GM23338 (cell line): ENCODE measurements at regions not wholly inside any gene's neighbourhood (a gene's known extent, or its start where the extent isn't known, plus 50 kb on each side); places are given as distances from the start of the nearest gene placed in this dataset.

ENCODE experiments used
- ATAC-seq: fragments of 200-7000 bp; cut with Tn5 transposase; 3 replicates; pipeline ENCODE4 v1.9.1; 2020
- DNase-seq: peaks from one replicate; pipeline ENCODE4 v3.0.0-alpha.2; 2015; ENCODE audit warnings: low spot score
- H2AFZ ChIP-seq: fragments of 200-600 bp; sonication (generic); 2 replicates; pipeline ENCODE4 v1.8.0; 2016; ENCODE audit warnings: antibody characterized with exemption, mild to moderate bottlenecking, moderate library complexity
- H3F3A ChIP-seq: fragments of 200-600 bp; sonication (generic); replicated peaks from 2 replicates; pipeline ENCODE4 v1.8.0; 2017; ENCODE audit warnings: antibody characterized with exemption, mixed run types, low read depth
- H3K27ac ChIP-seq: fragments of 200-600 bp; sonication (generic); 2 replicates; pipeline ENCODE4 v1.6.1; 2016; ENCODE audit warnings: low read depth
- H3K27me3 ChIP-seq: fragments of 200-600 bp; sonication (generic); 2 replicates; pipeline ENCODE4 v1.8.0; 2016; ENCODE audit warnings: mild to moderate bottlenecking, mixed run types, moderate library complexity; ENCODE audit not compliant: insufficient read depth
- H3K36me3 ChIP-seq: fragments of 200-600 bp; sonication (generic); 2 replicates; pipeline ENCODE4 v1.8.0; 2016; ENCODE audit warnings: mild to moderate bottlenecking; ENCODE audit not compliant: insufficient read depth
- H3K4me1 ChIP-seq: fragments of 200-600 bp; sonication (generic); 2 replicates; pipeline ENCODE4 v1.8.0; 2016; ENCODE audit warnings: mild to moderate bottlenecking, moderate library complexity; ENCODE audit not compliant: insufficient read depth
- H3K4me2 ChIP-seq: fragments of 200-600 bp; sonication (generic); 2 replicates; pipeline ENCODE4 v1.7.1; 2017; ENCODE audit warnings: mixed run types
- H3K4me3 ChIP-seq: fragments of 200-600 bp; sonication (generic); 2 replicates; pipeline ENCODE4 v1.6.1; 2016; ENCODE audit warnings: mixed run types
- H3K79me2 ChIP-seq: fragments of 200-600 bp; sonication (generic); replicated peaks from 2 replicates; pipeline ENCODE4 v1.8.0; 2017; ENCODE audit warnings: mild to moderate bottlenecking; ENCODE audit not compliant: insufficient read depth
- H3K9me2 ChIP-seq: fragments of 200-600 bp; sonication (generic); 2 replicates; pipeline ENCODE4 v1.8.0; 2017; ENCODE audit not compliant: insufficient read depth
- H4K20me1 ChIP-seq: fragments of 200-600 bp; sonication (generic); replicated peaks from 2 replicates; pipeline ENCODE4 v1.8.0; 2017; ENCODE audit warnings: mild to moderate bottlenecking; ENCODE audit not compliant: insufficient read depth
- H3K27ac Mint-ChIP-seq: 2 replicates; pipeline ENCODE4 v1.8.0; 2020; ENCODE audit warnings: inconsistent platforms, mild to moderate bottlenecking, moderate library complexity, mixed read lengths
- H3K27me3 Mint-ChIP-seq: 3 replicates; pipeline ENCODE4 v1.8.0; 2022; ENCODE audit warnings: low read depth, mild to moderate bottlenecking, moderate library complexity, mixed read lengths, inconsistent platforms; ENCODE audit not compliant: insufficient read depth, poor library complexity
- H3K36me3 Mint-ChIP-seq: 3 replicates; pipeline ENCODE4 v1.8.0; 2021; ENCODE audit warnings: low read depth, mild to moderate bottlenecking, inconsistent platforms, moderate library complexity, mixed read lengths
- H3K4me1 Mint-ChIP-seq: 3 replicates; pipeline ENCODE4 v1.8.0; 2020; ENCODE audit warnings: mild to moderate bottlenecking, inconsistent platforms, mixed read lengths
- H3K4me3 Mint-ChIP-seq: 3 replicates; pipeline ENCODE4 v1.8.0; 2021; ENCODE audit warnings: moderate library complexity, mild to moderate bottlenecking, inconsistent platforms, mixed read lengths
- H3K9me3 Mint-ChIP-seq: 3 replicates; pipeline ENCODE4 v1.8.0; 2020; ENCODE audit warnings: moderate library complexity, mild to moderate bottlenecking, inconsistent platforms, mixed read lengths
- EZH2 ChIP-seq: fragments of 200-600 bp; sonication (generic); IDR thresholded peaks from one replicate; pipeline ENCODE4 v1.8.0; 2017; ENCODE audit warnings: antibody characterized with exemption, mild to moderate bottlenecking, low read depth; ENCODE audit not compliant: unreplicated experiment
- NANOG ChIP-seq: IDR thresholded peaks from 2 replicates; pipeline ENCODE4 v1.6.1; 2016; ENCODE audit warnings: antibody characterized with exemption, borderline replicate concordance
- ZNF331 ChIP-seq: fragments of 250-450 bp; sonication (Bioruptor Pico); IDR thresholded peaks from 2 replicates; pipeline ENCODE4 v1.5.0; 2020; ENCODE audit warnings: low read depth, mild to moderate bottlenecking, moderate library complexity
- ZNF462 ChIP-seq: fragments of 250-450 bp; sonication (Bioruptor Pico); IDR thresholded peaks from 2 replicates; pipeline ENCODE4 v1.5.0; 2020; ENCODE audit warnings: mild to moderate bottlenecking, moderate library complexity
- TF ChIP-seq, protein P1 (sequence below): IDR thresholded peaks from one replicate; pipeline ENCODE4 v1.6.1; 2018; ENCODE audit warnings: antibody characterized with exemption; ENCODE audit not compliant: unreplicated experiment
- TF ChIP-seq, protein P2 (sequence below), 2 experiments: fragments of 200-600 bp in 1 of 2; sonication (generic) in 1 of 2; conservative IDR thresholded peaks; 2 replicates each; pipeline versions ENCODE4 v1.5.1 to v1.6.1; 2016 to 2017; ENCODE audit warnings: antibody characterized with exemption in 2 of 2, low read depth in 2 of 2, mild to moderate bottlenecking in 2 of 2, moderate library complexity in 1 of 2

- Histone ChIP-seq H2AFZ (no peak overlapping the region), H3F3A (no peaks in the 10 kb centered on the region), H3K27me3 (no peaks in the 10 kb centered on the region), H3K9me2 (0 out of 2 replicates have a peak, but pooled peaks cover 9% of the 10 kb centered on the region), H3K4me3 (no peak overlapping the region), H3K79me2 (no peaks in the 10 kb centered on the region), H4K20me1 (no peaks in the 10 kb centered on the region), H3K27ac (no peak overlapping the region), H3K4me2 (no peak overlapping the region), H3K4me1 (no peaks in the 10 kb centered on the region), H3K36me3 (no peaks in the 10 kb centered on the region)
- Mint-ChIP-seq H3K27ac (no peak overlapping the region), H3K4me3 (no peak overlapping the region), H3K27me3 (no peaks in the 10 kb centered on the region), H3K9me3 (no peaks in the 10 kb centered on the region), H3K36me3 (no peaks in the 10 kb centered on the region), H3K4me1 (peaks cover 4% of the 10 kb centered on the region; the same call in 1 of the 3 replicates)
- TF ChIP-seq, protein P1, sequence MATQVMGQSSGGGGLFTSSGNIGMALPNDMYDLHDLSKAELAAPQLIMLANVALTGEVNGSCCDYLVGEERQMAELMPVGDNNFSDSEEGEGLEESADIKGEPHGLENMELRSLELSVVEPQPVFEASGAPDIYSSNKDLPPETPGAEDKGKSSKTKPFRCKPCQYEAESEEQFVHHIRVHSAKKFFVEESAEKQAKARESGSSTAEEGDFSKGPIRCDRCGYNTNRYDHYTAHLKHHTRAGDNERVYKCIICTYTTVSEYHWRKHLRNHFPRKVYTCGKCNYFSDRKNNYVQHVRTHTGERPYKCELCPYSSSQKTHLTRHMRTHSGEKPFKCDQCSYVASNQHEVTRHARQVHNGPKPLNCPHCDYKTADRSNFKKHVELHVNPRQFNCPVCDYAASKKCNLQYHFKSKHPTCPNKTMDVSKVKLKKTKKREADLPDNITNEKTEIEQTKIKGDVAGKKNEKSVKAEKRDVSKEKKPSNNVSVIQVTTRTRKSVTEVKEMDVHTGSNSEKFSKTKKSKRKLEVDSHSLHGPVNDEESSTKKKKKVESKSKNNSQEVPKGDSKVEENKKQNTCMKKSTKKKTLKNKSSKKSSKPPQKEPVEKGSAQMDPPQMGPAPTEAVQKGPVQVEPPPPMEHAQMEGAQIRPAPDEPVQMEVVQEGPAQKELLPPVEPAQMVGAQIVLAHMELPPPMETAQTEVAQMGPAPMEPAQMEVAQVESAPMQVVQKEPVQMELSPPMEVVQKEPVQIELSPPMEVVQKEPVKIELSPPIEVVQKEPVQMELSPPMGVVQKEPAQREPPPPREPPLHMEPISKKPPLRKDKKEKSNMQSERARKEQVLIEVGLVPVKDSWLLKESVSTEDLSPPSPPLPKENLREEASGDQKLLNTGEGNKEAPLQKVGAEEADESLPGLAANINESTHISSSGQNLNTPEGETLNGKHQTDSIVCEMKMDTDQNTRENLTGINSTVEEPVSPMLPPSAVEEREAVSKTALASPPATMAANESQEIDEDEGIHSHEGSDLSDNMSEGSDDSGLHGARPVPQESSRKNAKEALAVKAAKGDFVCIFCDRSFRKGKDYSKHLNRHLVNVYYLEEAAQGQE, result no peak
- TF ChIP-seq ZNF331 (no peak), EZH2 (no peak), NANOG (no peak)
- DNase-seq, result no peak
- ATAC-seq, result no peak
Measured at GRCh38 chr2:34251578-34251977, 652.5 kb upstream of the FAM98A start.

GRCh38 chr2:34244195-34244594 lies 645.1 kb upstream of the FAM98A start:
- ATAC-seq (no peak), DNase-seq (no peak)
- Histone ChIP-seq H3F3A (no peaks in the 10 kb centered on the region), H3K27me3 (no peaks in the 10 kb centered on the region), H3K9me2 (peaks cover 15% of the 10 kb centered on the region; the same call in 1 of the 2 replicates), H2AFZ (no peak overlapping the region), H4K20me1 (no peaks in the 10 kb centered on the region), H3K4me2 (no peak overlapping the region), H3K4me3 (no peak overlapping the region), H3K79me2 (no peaks in the 10 kb centered on the region), H3K4me1 (no peaks in the 10 kb centered on the region), H3K27ac (no peak overlapping the region), H3K36me3 (no peaks in the 10 kb centered on the region)
- Mint-ChIP-seq H3K4me3 (no peak overlapping the region), H3K27me3 (no peaks in the 10 kb centered on the region), H3K4me1 (peaks cover 14% of the 10 kb centered on the region; the same call in 2 of the 3 replicates), H3K36me3 (no peaks in the 10 kb centered on the region), H3K27ac (no peak overlapping the region), H3K9me3 (no peaks in the 10 kb centered on the region)
- TF ChIP-seq, protein P2, sequence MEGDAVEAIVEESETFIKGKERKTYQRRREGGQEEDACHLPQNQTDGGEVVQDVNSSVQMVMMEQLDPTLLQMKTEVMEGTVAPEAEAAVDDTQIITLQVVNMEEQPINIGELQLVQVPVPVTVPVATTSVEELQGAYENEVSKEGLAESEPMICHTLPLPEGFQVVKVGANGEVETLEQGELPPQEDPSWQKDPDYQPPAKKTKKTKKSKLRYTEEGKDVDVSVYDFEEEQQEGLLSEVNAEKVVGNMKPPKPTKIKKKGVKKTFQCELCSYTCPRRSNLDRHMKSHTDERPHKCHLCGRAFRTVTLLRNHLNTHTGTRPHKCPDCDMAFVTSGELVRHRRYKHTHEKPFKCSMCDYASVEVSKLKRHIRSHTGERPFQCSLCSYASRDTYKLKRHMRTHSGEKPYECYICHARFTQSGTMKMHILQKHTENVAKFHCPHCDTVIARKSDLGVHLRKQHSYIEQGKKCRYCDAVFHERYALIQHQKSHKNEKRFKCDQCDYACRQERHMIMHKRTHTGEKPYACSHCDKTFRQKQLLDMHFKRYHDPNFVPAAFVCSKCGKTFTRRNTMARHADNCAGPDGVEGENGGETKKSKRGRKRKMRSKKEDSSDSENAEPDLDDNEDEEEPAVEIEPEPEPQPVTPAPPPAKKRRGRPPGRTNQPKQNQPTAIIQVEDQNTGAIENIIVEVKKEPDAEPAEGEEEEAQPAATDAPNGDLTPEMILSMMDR (conservative IDR thresholded peaks at IDR 0.05; ENCODE audit: low read depth in 2 of 2), result no peak
- TF ChIP-seq, protein P1, result no peak
- TF ChIP-seq NANOG (no peak), ZNF462 (CRISPR knock-in tag) (no peak)
